DND-41 (cell line): ENCODE measurements at regions not wholly inside any gene's neighbourhood (a gene's known extent, or its start where the extent isn't known, plus 50 kb on each side); places are given as distances from the start of the nearest gene placed in this dataset.
A peak's percentile ranks its signal among the peaks of the same experiment; 100 is the strongest.

ENCODE experiments used
- ATAC-seq: fragments of 200-7000 bp; cut with Tn5 transposase; 3 replicates; pipeline ENCODE4 v1.9.1; 2021; ENCODE audit warnings: low read depth; ENCODE audit not compliant: insufficient read depth
- DNase-seq: peaks from one replicate; pipeline ENCODE4 v3.0.0-alpha.2; 2020
- H2AFZ ChIP-seq: 2 replicates; pipeline ENCODE4 v1.6.0; 2012; ENCODE audit warnings: low read depth, low read length
- H3K27ac ChIP-seq: 2 replicates; pipeline ENCODE4 v1.5.1; 2012; ENCODE audit warnings: low read length, inconsistent platforms
- H3K27me3 ChIP-seq: fragments of 200-600 bp; sonication (generic); 2 replicates; pipeline ENCODE4 v1.6.0; 2012; ENCODE audit warnings: low read length, mild to moderate bottlenecking, inconsistent platforms; ENCODE audit not compliant: insufficient read depth, poor library complexity
- H3K36me3 ChIP-seq: 2 replicates; pipeline ENCODE4 v1.5.1; 2012; ENCODE audit warnings: low read length, inconsistent platforms; ENCODE audit not compliant: insufficient read depth
- H3K4me1 ChIP-seq: 2 replicates; pipeline ENCODE4 v1.5.1; 2012; ENCODE audit warnings: mild to moderate bottlenecking, low read length; ENCODE audit not compliant: insufficient read depth
- H3K4me2 ChIP-seq: 2 replicates; pipeline ENCODE4 v1.6.0; 2012; ENCODE audit warnings: mild to moderate bottlenecking, moderate library complexity, low read length, inconsistent platforms; ENCODE audit not compliant: insufficient read depth
- H3K4me3 ChIP-seq, 2 experiments: fragments of 200-600 bp in 1 of 2; shearing (Covaris generic) in 1 of 2; 2 replicates each; pipeline ENCODE4 v1.5.1; 2012 to 2016; ENCODE audit warnings: inconsistent platforms in 2 of 2, low read length in 2 of 2, mild to moderate bottlenecking in 2 of 2, low read depth in 1 of 2, moderate library complexity in 1 of 2
- H3K79me2 ChIP-seq: 2 replicates; pipeline ENCODE4 v1.6.0; 2012; ENCODE audit warnings: low read length, inconsistent platforms; ENCODE audit not compliant: insufficient read depth
- H3K9ac ChIP-seq: 2 replicates; pipeline ENCODE4 v1.6.0; 2012; ENCODE audit warnings: low read depth, mild to moderate bottlenecking, inconsistent platforms, low read length, moderate library complexity
- H3K9me3 ChIP-seq: 2 replicates; pipeline ENCODE4 v1.5.1; 2012; ENCODE audit warnings: low read length, moderate library complexity, mild to moderate bottlenecking, inconsistent platforms; ENCODE audit not compliant: insufficient read depth, severe bottlenecking
- H4K20me1 ChIP-seq: 2 replicates; pipeline ENCODE4 v1.6.0; 2012; ENCODE audit warnings: low read length; ENCODE audit not compliant: insufficient read depth
- CTCF ChIP-seq: IDR thresholded peaks from 2 replicates; pipeline ENCODE4 v1.5.1; 2012; ENCODE audit warnings: borderline replicate concordance, low read length, moderate library complexity, mild to moderate bottlenecking; ENCODE audit not compliant: poor library complexity, severe bottlenecking; ENCODE audit errors: extremely low read depth
- EZH2 ChIP-seq: IDR thresholded peaks from 3 replicates; pipeline ENCODE4 v1.6.1; 2012; ENCODE audit warnings: borderline replicate concordance, low read depth, mild to moderate bottlenecking, moderate library complexity, low read length, inconsistent platforms; ENCODE audit not compliant: severe bottlenecking

GRCh38 chr10:28987555-28988320 is 301.1 kb upstream of the LYZL1 start:
- Histone ChIP-seq H4K20me1 (no peaks in the 10 kb centered on the region), H3K36me3 (no peaks in the 10 kb centered on the region), H3K27ac (no peak overlapping the region), H2AFZ (no peak overlapping the region), H3K4me3 (no peak overlapping the region), H3K9ac (no peak overlapping the region), H3K27me3 (peaks cover 5% of the 10 kb centered on the region), H3K9me3 (no peaks in the 10 kb centered on the region), H3K4me2 (no peak overlapping the region), H3K4me1 (peaks cover 8% of the 10 kb centered on the region; the same call in 1 of the 2 replicates), H3K79me2 (no peaks in the 10 kb centered on the region)
- DNase-seq: no peak
- TF ChIP-seq CTCF: no peak
- TF ChIP-seq EZH2: no peak
- no peak for ATAC-seq

- no peak overlapping the region for H3K27ac ChIP-seq
- H3K9me3 ChIP-seq: no peaks in the 10 kb centered on the region
- no peak for TF ChIP-seq EZH2
- TF ChIP-seq CTCF: no peak
- no peaks in the 10 kb centered on the region for H3K79me2 ChIP-seq
- ATAC-seq: no peak
- H3K4me1 ChIP-seq: peaks cover 7% of the 10 kb centered on the region; the same call in 1 of the 2 replicates
- H3K36me3 ChIP-seq: no peaks in the 10 kb centered on the region
- H3K4me2 ChIP-seq: no peak overlapping the region
- H2AFZ ChIP-seq: no peak overlapping the region
- H3K4me3 ChIP-seq: no peak overlapping the region
- no peak overlapping the region for H3K9ac ChIP-seq
- no peak for DNase-seq
- H4K20me1 ChIP-seq: no peaks in the 10 kb centered on the region
- H3K27me3 ChIP-seq: peaks cover 5% of the 10 kb centered on the region
Observed at GRCh38 chr10:28988980-28989379, 299.9 kb upstream of the LYZL1 start.

- Histone ChIP-seq H2AFZ (no peak overlapping the region), H3K9me3 (no peaks in the 10 kb centered on the region), H3K9ac (no peak overlapping the region), H3K36me3 (no peaks in the 10 kb centered on the region), H3K4me3 (no peak overlapping the region), H3K4me2 (no peak overlapping the region), H3K27me3 (peaks cover 5% of the 10 kb centered on the region), H4K20me1 (no peaks in the 10 kb centered on the region), H3K27ac (no peak overlapping the region), H3K4me1 (no peaks in the 10 kb centered on the region), H3K79me2 (no peaks in the 10 kb centered on the region)
- DNase-seq (peak; percentile 46), ATAC-seq (peak; percentile 64; the same call in 2 of the 3 replicates)
- TF ChIP-seq CTCF (peak; percentile 74), EZH2 (no peak)
Observed at GRCh38 chr10:28991333-28992270, 297.3 kb upstream of the LYZL1 start.
